OCI-LY7 (cell line): ENCODE measurements at regions not wholly inside any gene's neighbourhood (a gene's known extent, or its start where the extent isn't known, plus 50 kb on each side); places are given as distances from the start of the nearest gene placed in this dataset.

Source experiments
- CTCF ChIP-seq: fragments of 200-600 bp; sonication (generic); conservative IDR thresholded peaks from 2 replicates; pipeline ENCODE4 v1.5.1; 2014; ENCODE audit warnings: mild to moderate bottlenecking, antibody characterized with exemption, low read length, moderate library complexity, mixed read lengths
- EZH2phosphoT487 ChIP-seq: fragments of 200-600 bp; sonication (generic); IDR thresholded peaks from 2 replicates; pipeline ENCODE4 v1.6.1; 2018; ENCODE audit warnings: low read depth, borderline replicate concordance, mild to moderate bottlenecking, mixed run types, antibody characterized with exemption, low read length, moderate library complexity, mixed read lengths

- TF ChIP-seq CTCF (no peak), EZH2phosphoT487 (no peak)
These were observed 191.5 kb upstream of the RMP24 start for GRCh38 chr18:35780937-35781336.
